HG03045 (cell line): ENCODE measurements at regions not wholly inside any gene's neighbourhood (a gene's known extent, or its start where the extent isn't known, plus 50 kb on each side); places are given as distances from the start of the nearest gene placed in this dataset.

Source experiments
- ATAC-seq: cut with Tn5 transposase; IDR thresholded peaks from one replicate; pipeline ENCODE4 v1.9.1; 2021; ENCODE audit warnings: mild to moderate bottlenecking, moderate library complexity; ENCODE audit not compliant: unreplicated experiment

DNA sequence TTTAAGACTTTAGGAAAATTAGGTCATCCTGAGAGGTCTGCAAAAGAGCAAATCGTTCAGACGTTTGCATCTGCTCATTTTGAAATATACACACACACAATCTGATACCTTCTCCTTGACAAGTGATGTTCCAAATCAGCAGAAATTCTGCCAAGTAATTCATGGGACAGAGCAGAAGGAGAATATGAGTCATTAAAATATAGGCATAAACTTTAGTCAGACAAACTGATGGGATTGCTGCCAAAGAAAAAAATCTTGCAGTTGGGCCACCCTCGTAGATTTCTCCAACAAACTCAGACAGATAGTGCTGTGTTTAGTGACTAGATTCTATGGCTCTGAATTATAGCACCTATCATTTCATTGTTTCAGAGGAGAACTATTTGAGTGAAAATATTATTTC, 336.3 kb downstream of the NYAP2 start:
- ATAC-seq, result no peak

DNA sequence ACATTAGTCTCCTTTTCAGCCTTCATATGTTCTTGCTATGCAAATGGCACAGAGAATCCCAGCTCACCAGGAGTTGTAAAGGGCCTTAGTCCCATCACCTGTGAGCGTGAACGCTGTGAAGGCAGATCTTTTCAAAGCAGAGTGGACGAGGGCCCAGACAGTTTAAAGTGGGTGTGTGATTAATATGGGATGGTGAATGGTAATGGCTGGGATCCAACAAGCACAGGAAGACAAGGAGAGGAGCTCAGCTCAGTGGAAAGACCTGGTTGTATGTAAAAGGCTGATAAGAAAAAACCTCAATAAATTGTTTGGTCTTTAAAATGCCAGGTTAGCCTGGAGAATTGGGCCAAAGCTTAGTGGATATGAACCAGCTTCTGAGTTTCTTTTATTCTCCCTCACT, 326.2 kb downstream of the NYAP2 start:
- no peak for ATAC-seq
